ENCODE measurements at regions not wholly inside any gene's neighbourhood (a gene's known extent, or its start where the extent isn't known, plus 50 kb on each side); places are given as distances from the start of the nearest gene placed in this dataset.
"Not testable (repeated sequence)": the region's sequence is repeated elsewhere in the genome, so short reads cannot be mapped to it uniquely, and the experiment has no call there.

- intact Hi-C loops (cut with DNase I), result no loop called here
- no peak for DNase-seq
These were observed 68.6 kb upstream of the MARCKS start for GRCh38 chr6:113788586-113788985.

DNA sequence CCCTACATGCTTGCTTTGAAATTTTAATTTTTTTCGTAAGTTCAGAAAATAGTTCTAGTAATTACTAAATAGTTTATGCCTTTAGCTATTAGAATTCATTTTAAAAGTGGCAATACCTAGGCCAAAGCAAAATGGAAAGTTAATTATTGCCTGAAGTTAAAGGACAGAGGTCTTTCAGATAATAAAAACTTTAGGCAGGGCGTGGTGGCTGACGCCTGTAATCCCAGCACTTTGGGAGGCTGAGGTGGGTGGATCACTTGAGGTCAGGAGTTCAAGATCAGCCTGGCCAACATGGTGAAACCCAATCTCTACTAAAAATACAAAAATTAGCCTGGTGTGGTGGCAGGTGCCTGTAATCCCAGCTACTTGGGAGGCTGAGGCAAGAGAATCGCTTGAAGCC lies 65.9 kb upstream of the MARCKS start:
- intact Hi-C loops (cut with DNase I); DNase-seq: not testable (repeated sequence)

DNA sequence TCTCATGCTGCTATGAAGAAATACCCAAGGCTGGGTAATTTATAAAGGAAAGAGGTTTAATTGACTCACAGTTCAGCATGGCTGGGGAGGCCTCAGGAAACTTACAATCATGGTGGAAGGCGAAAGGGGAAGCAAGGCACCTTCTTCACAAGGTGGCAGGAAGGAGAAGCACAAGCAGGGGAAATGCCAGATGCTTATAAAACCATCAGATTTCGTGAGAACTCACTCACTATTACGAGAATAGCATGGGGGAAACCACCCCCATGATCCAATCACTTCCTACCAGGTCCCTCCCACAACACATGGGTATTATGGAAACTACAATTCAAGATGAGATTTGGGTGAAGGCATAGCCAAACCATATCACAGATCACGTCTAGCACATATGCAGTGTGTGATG lies 61.8 kb upstream of the MARCKS start:
- intact Hi-C loops (cut with DNase I); DNase-seq: not testable (repeated sequence)

DNA sequence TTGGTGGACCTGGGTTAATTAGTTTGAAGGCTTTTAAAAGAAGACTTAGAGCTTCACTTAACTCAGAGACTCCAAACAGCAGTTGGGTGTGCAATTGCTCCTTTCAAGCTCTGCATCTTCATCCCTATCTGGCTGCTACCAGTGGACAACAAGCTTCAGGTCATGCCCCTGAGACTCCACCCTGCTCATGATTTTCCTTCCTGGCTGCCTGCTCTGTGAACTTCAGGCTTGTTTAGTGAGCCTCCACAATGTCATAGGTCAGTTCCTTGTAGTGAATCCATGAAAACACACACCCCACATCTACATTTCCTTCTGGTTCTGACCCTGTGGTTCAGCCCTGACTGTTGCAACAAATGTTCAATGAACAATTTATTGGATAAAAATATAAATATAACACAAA lies 61.1 kb upstream of the MARCKS start:
- intact Hi-C loops (cut with DNase I), result no loop called here

GRCh38 chr6:113802779-113803178 lies 54.4 kb upstream of the MARCKS start:
- no peak for DNase-seq
- intact Hi-C loops (cut with DNase I), result no loop called here

More for the DNA sequence above, 61.1 kb upstream of the MARCKS start:
- no peak for DNase-seq

DNA sequence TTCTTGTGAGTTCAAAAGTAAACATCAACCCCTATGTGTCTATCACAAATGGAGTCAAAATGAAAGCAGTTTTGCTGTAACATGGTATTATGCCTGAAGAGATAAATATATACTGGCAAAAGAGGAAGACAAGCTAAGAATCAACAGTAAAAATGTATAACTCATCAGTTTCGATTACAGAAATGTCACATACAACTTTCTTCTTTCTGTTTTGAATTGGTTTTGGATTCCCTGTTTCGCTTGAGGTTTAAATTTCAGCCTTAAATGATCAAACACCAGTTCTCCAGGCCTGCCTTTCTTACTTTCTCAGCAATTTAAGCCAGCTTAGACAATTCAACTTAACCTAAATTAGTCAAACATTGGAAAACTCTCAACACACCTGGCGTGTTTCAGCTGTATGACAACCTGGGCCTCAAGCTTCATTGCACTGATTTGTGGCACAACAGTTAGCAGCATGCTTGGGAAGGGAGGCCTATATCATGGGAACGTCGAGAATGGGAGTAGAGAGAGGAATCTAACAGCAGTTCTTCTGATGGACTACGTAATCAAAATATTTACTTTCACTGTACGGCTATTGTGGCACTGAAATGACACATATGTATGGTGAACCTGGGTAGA lies 51.9 kb upstream of the MARCKS start:
- intact Hi-C loops (cut with DNase I), result no loop called here
- DNase-seq, result no peak

DNA sequence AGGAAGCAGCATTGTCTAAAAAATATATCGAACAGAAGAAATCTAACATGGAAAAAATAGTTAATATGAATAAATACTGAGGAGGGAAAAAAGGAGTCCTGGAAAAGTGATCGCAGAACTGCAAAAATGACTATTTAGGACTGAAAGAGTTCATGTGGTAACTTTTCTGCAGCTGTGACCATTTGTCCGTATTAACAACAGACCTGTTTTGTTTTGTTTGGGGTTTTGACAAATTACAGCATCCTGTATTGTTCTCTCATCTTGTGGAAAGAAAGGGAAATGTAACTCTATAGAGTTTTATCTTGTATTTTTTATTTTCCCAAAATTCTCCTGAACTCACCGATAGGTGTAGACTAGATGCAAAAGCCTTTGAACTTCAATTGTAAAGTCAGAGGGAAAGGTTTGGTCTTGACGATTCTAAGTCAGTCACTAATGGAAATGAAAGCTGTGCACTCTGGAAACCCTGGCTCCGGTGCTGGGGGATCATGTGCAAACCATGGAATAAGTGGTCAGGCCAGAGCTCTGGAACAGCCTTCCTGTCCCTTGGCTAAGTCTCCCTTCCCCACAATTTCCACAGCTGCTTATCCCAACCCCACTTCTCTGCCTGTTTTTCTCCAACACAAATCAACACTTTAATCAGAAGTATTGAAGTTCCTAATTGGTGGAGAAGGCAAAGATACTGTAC lies 51.2 kb upstream of the MARCKS start:
- DNase-seq, result no peak
- intact Hi-C loops (cut with DNase I), result no loop called here
